ENCODE measurements at regions not wholly inside any gene's neighbourhood (a gene's known extent, or its start where the extent isn't known, plus 50 kb on each side); places are given as distances from the start of the nearest gene placed in this dataset.

GRCh38 chr3:174462916-174463315, 396.2 kb upstream of the NAALADL2 start:
- Histone ChIP-seq H3K4me1 (ENCODE audit: control insufficient read depth in 1 of 2, low read depth in 2 of 2) (no peaks in the 10 kb centered on the region), H3K9me3 (no peaks in the 10 kb centered on the region), H3K27ac (no peak overlapping the region), H3K4me3 (no peak overlapping the region), H3K27me3 (replicated peaks; ENCODE audit: insufficient read depth) (no peaks in the 10 kb centered on the region), H3K36me3 (no peaks in the 10 kb centered on the region)
- DNase-seq (ENCODE audit: low spot score) (no peak), ATAC-seq (ENCODE audit: insufficient number of reproducible peaks, low FRiP score, low read depth) (no peak)
- no peak for TF ChIP-seq CTCF (IDR thresholded peaks at IDR 0.05)

- no peak overlapping the region for H3K4me3 ChIP-seq
- no peak for DNase-seq (ENCODE audit: low spot score)
- no peaks in the 10 kb centered on the region for H3K27me3 ChIP-seq (replicated peaks; ENCODE audit: insufficient read depth)
- H3K4me1 ChIP-seq (ENCODE audit: control insufficient read depth in 1 of 2, low read depth in 2 of 2) = no peaks in the 10 kb centered on the region
- no peak for ATAC-seq (ENCODE audit: insufficient number of reproducible peaks, low FRiP score, low read depth)
- TF ChIP-seq CTCF (IDR thresholded peaks at IDR 0.05) = no peak
- H3K9me3 ChIP-seq = no peaks in the 10 kb centered on the region
- no peak overlapping the region for H3K27ac ChIP-seq
- no peaks in the 10 kb centered on the region for H3K36me3 ChIP-seq
Measured at GRCh38 chr3:174465177-174465576, 394.0 kb upstream of the NAALADL2 start.

- Histone ChIP-seq H3K4me3 (no peak overlapping the region), H3K27ac (no peak overlapping the region), H3K36me3 (no peaks in the 10 kb centered on the region), H3K27me3 (replicated peaks; ENCODE audit: insufficient read depth) (no peaks in the 10 kb centered on the region), H3K4me1 (ENCODE audit: control insufficient read depth in 1 of 2, low read depth in 2 of 2) (no peaks in the 10 kb centered on the region), H3K9me3 (no peaks in the 10 kb centered on the region)
- no peak for DNase-seq (ENCODE audit: low spot score)
- no peak for ATAC-seq (ENCODE audit: insufficient number of reproducible peaks, low FRiP score, low read depth)
- TF ChIP-seq CTCF (IDR thresholded peaks at IDR 0.05) = no peak
Measured at GRCh38 chr3:174466471-174467054, 392.6 kb upstream of the NAALADL2 start.

GRCh38 chr3:174477491-174477890, 381.6 kb upstream of the NAALADL2 start:
- DNase-seq (ENCODE audit: low spot score) (no peak), ATAC-seq (ENCODE audit: insufficient number of reproducible peaks, low FRiP score, low read depth) (no peak)
- Histone ChIP-seq H3K9me3 (no peaks in the 10 kb centered on the region), H3K27me3 (replicated peaks; ENCODE audit: insufficient read depth) (no peaks in the 10 kb centered on the region), H3K27ac (no peak overlapping the region), H3K4me3 (no peak overlapping the region), H3K36me3 (no peaks in the 10 kb centered on the region), H3K4me1 (ENCODE audit: control insufficient read depth in 1 of 2, low read depth in 2 of 2) (no peaks in the 10 kb centered on the region)
- TF ChIP-seq CTCF (IDR thresholded peaks at IDR 0.05) = no peak

GRCh38 chr3:174480767-174481166, 378.4 kb upstream of the NAALADL2 start:
- Histone ChIP-seq H3K4me1 (ENCODE audit: control insufficient read depth in 1 of 2, low read depth in 2 of 2) (no peaks in the 10 kb centered on the region), H3K4me3 (no peak overlapping the region), H3K36me3 (no peaks in the 10 kb centered on the region), H3K9me3 (no peaks in the 10 kb centered on the region), H3K27me3 (replicated peaks; ENCODE audit: insufficient read depth) (no peaks in the 10 kb centered on the region), H3K27ac (no peak overlapping the region)
- TF ChIP-seq CTCF (IDR thresholded peaks at IDR 0.05) = no peak
- ATAC-seq (ENCODE audit: insufficient number of reproducible peaks, low FRiP score, low read depth) (no peak), DNase-seq (ENCODE audit: low spot score) (no peak)

Measured in thoracic aorta (tissue), 2 donors.